M059J (cell line): ENCODE measurements at regions not wholly inside any gene's neighbourhood (a gene's known extent, or its start where the extent isn't known, plus 50 kb on each side); places are given as distances from the start of the nearest gene placed in this dataset.

ENCODE experiments used
- DNase-seq: peaks from one replicate; pipeline ENCODE4 v3.0.0-alpha.2; 2012; ENCODE audit warnings: low read depth

GRCh38 chr6:11427091-11427722 lies 110.3 kb upstream of the TMEM170B start:
- peak; percentile 23 for DNase-seq

- peak; percentile 73 for DNase-seq
These were observed 111.0 kb upstream of the TMEM170B start for GRCh38 chr6:11426571-11426970.

GRCh38 chr6:11425876-11426275 lies 111.7 kb upstream of the TMEM170B start:
- DNase-seq = peak; percentile 34

- DNase-seq = peak; percentile 61
These were observed 112.1 kb upstream of the TMEM170B start for GRCh38 chr6:11425431-11425871.

- peak; percentile 99 for DNase-seq
These were observed 113.0 kb upstream of the TMEM170B start for GRCh38 chr6:11424395-11425034.

GRCh38 chr6:11423667-11424066 lies 113.9 kb upstream of the TMEM170B start:
- peak; percentile 65 for DNase-seq

- peak; percentile 76 for DNase-seq
These were observed 114.5 kb upstream of the TMEM170B start for GRCh38 chr6:11423072-11423471.

- no peak for DNase-seq
These were observed 117.6 kb upstream of the TMEM170B start for GRCh38 chr6:11419763-11420453.

GRCh38 chr6:11418290-11418905 lies 119.2 kb upstream of the TMEM170B start:
- no peak for DNase-seq

- DNase-seq = no peak
These were observed 120.5 kb upstream of the TMEM170B start for GRCh38 chr6:11416936-11417576.

- peak; percentile 96 for DNase-seq
These were observed 121.2 kb upstream of the TMEM170B start for GRCh38 chr6:11416099-11416935.

- no peak for DNase-seq
These were observed 122.0 kb upstream of the TMEM170B start for GRCh38 chr6:11415557-11415956.

GRCh38 chr6:11414176-11414963 lies 123.2 kb upstream of the TMEM170B start:
- peak; percentile 98 for DNase-seq

- DNase-seq = peak; percentile 96
These were observed 123.8 kb upstream of the TMEM170B start for GRCh38 chr6:11413728-11414127.

GRCh38 chr6:11413117-11413687 lies 124.3 kb upstream of the TMEM170B start:
- peak; percentile 32 for DNase-seq

GRCh38 chr6:11412616-11413015 lies 124.9 kb upstream of the TMEM170B start:
- DNase-seq = no peak

- DNase-seq = peak; percentile 91
These were observed 125.5 kb upstream of the TMEM170B start for GRCh38 chr6:11412011-11412424.

GRCh38 chr6:11411593-11411992 lies 126.0 kb upstream of the TMEM170B start:
- no peak for DNase-seq

- DNase-seq = peak; percentile 37
These were observed 126.8 kb upstream of the TMEM170B start for GRCh38 chr6:11410539-11411307.
